ENCODE measurements at regions not wholly inside any gene's neighbourhood (a gene's known extent, or its start where the extent isn't known, plus 50 kb on each side); places are given as distances from the start of the nearest gene placed in this dataset.

- Histone ChIP-seq H3K36me3 (ENCODE audit: control insufficient read depth in 1 of 2, insufficient read depth in 2 of 2, low read length in 2 of 2) (no peaks in the 10 kb centered on the region), H3K27ac (ENCODE audit: low read depth, low read length) (no peak overlapping the region), H3K27me3 (ENCODE audit: insufficient read depth, low read length) (peaks cover 36% of the 10 kb centered on the region), H3K4me3 (replicated peaks in 1 of 2; ENCODE audit: low read depth in 1 of 2, low read length in 2 of 2) (no peak overlapping the region), H4K20me1 (ENCODE audit: insufficient read depth) (no peaks in the 10 kb centered on the region), H3K9ac (ENCODE audit: low read length) (no peak overlapping the region), H3K4me2 (ENCODE audit: low read length) (no peak overlapping the region), H3K9me2 (ENCODE audit: insufficient read depth) (no peaks in the 10 kb centered on the region), H3K9me3 (ENCODE audit: control insufficient read depth in 1 of 2, insufficient read depth in 1 of 2, low read depth in 1 of 2, low read length in 2 of 2) (no peaks in the 10 kb centered on the region), H3K79me2 (ENCODE audit: insufficient read depth, low read length) (no peaks in the 10 kb centered on the region), H3K4me1 (ENCODE audit: control insufficient read depth in 1 of 2, insufficient read depth in 2 of 2, low read length in 2 of 2) (no peaks in the 10 kb centered on the region), H2AFZ (ENCODE audit: low read depth, low read length, poor library complexity, severe bottlenecking) (no peak overlapping the region)
- TF ChIP-seq CBX3 (IDR thresholded peaks at IDR 0.05; ENCODE audit: low read depth) (no peak), YY1 (IDR thresholded peaks at IDR 0.05; ENCODE audit: extremely low read depth, insufficient replicate concordance, low read depth, low read length) (no peak), RAD21 (IDR thresholded peaks at IDR 0.05; ENCODE audit: low read depth) (no peak), POLR2A (IDR thresholded peaks at IDR 0.05; ENCODE audit: borderline replicate concordance, extremely low read depth, insufficient read depth, insufficient read length) (no peak), ELF1 (IDR thresholded peaks at IDR 0.05; ENCODE audit: borderline replicate concordance, low read depth) (no peak), EZH2phosphoT487 (IDR thresholded peaks at IDR 0.05; ENCODE audit: borderline replicate concordance) (no peak), ZFX (IDR thresholded peaks at IDR 0.05) (no peak), MAX (IDR thresholded peaks at IDR 0.05) (no peak), EZH2 (IDR thresholded peaks at IDR 0.05) (no peak), FOSL1 (IDR thresholded peaks at IDR 0.05; ENCODE audit: low read depth) (no peak), SIN3A (IDR thresholded peaks at IDR 0.05; ENCODE audit: low read depth) (no peak), SP1 (IDR thresholded peaks at IDR 0.05; ENCODE audit: low read depth) (no peak), JUND (IDR thresholded peaks at IDR 0.05) (no peak), REST (IDR thresholded peaks at IDR 0.05; ENCODE audit: low read depth) (no peak), SRF (IDR thresholded peaks at IDR 0.05; ENCODE audit: low read depth) (no peak), CEBPB (IDR thresholded peaks at IDR 0.05; ENCODE audit: low read depth) (no peak)
- ChIA-PET CTCF (no interaction called here), RAD21 (ENCODE audit: low non-redundant PET in 1 of 2, low total read pairs in 2 of 2, uncharacterized antibody in 2 of 2, unreplicated experiment in 2 of 2) (no interaction called here), POLR2A (no interaction called here)
- no TSS peak for BruUV-seq (replicated peaks)
- ATAC-seq (no peak), DNase-seq (ENCODE audit: low read depth, low spot score) (no peak)
- intact Hi-C loops (cut with micrococcal nuclease): no loop called here
Observed at GRCh38 chr7:25617214-25617613, 388.9 kb upstream of the NPVF start.

Measured in HCT116 (cell line).